ENCODE measurements at regions not wholly inside any gene's neighbourhood (a gene's known extent, or its start where the extent isn't known, plus 50 kb on each side); places are given as distances from the start of the nearest gene placed in this dataset.

DNA sequence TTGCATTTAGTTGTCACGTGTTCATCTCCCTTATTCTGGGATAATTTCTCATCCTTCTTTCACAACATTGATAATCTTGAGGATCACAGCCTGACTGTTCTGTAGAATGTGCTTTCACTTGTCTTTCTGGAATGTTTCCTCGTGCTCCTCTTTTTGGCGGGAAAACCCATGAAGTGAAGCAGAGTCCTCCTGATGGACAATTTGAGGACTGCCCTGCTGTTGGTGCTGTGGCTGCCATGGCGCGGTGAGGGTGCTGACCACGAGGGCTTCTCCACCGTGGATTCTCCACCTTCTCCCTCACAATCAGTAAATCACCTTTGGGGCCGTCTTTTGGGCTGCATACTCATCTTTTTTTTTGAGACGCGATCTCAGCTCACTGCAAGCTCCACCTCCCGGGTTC is 946.9 kb downstream of the BRD1 start:
- peaks cover 13% of the 10 kb centered on the region; the same call in 1 of the 2 replicates for H3K27me3 ChIP-seq (ENCODE audit: insufficient read depth, low read length)
- POLR2A ChIA-PET: no interaction called here
- H2AFZ ChIP-seq (ENCODE audit: low read depth, low read length, poor library complexity, severe bottlenecking): no peak overlapping the region
- no TSS peak for BruUV-seq (replicated peaks)
- RAD21 ChIA-PET (ENCODE audit: low non-redundant PET in 1 of 2, low total read pairs in 2 of 2, uncharacterized antibody in 2 of 2, unreplicated experiment in 2 of 2): no interaction called here
- no peaks in the 10 kb centered on the region for H3K4me1 ChIP-seq (ENCODE audit: control insufficient read depth in 1 of 2, insufficient read depth in 2 of 2, low read length in 2 of 2)
- H4K20me1 ChIP-seq (ENCODE audit: insufficient read depth): no peaks in the 10 kb centered on the region
- DNase-seq (ENCODE audit: low read depth, low spot score): no peak
- H3K79me2 ChIP-seq (ENCODE audit: insufficient read depth, low read length): no peaks in the 10 kb centered on the region
- H3K9me2 ChIP-seq (ENCODE audit: insufficient read depth): no peaks in the 10 kb centered on the region
- H3K9me3 ChIP-seq (ENCODE audit: control insufficient read depth in 1 of 2, insufficient read depth in 1 of 2, low read depth in 1 of 2, low read length in 2 of 2): peaks cover 0 to 6% of the 10 kb centered on the region in 2 experiments; a peak in 1 of 4 replicates
- intact Hi-C loops (cut with micrococcal nuclease): no loop called here
- no peak overlapping the region for H3K27ac ChIP-seq (ENCODE audit: low read depth, low read length)
- no peak for ATAC-seq
- no peaks in the 10 kb centered on the region for H3K36me3 ChIP-seq (ENCODE audit: control insufficient read depth in 1 of 2, insufficient read depth in 2 of 2, low read length in 2 of 2)
- TF ChIP-seq POLR2AphosphoS5 (IDR thresholded peaks at IDR 0.05; ENCODE audit: low read depth, low read length): no peak
- TF ChIP-seq, protein P1, sequence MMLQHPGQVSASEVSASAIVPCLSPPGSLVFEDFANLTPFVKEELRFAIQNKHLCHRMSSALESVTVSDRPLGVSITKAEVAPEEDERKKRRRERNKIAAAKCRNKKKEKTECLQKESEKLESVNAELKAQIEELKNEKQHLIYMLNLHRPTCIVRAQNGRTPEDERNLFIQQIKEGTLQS (IDR thresholded peaks at IDR 0.05): no peak
- no peak for TF ChIP-seq POLR2A (IDR thresholded peaks at IDR 0.05; ENCODE audit: borderline replicate concordance, extremely low read depth, insufficient read depth, insufficient read length)
- no peak for TF ChIP-seq ELF1 (IDR thresholded peaks at IDR 0.05; ENCODE audit: borderline replicate concordance, low read depth)
- TF ChIP-seq FOSL1 (IDR thresholded peaks at IDR 0.05; ENCODE audit: low read depth): no peak
- no peak for TF ChIP-seq SP1 (IDR thresholded peaks at IDR 0.05; ENCODE audit: low read depth)
- no peak for TF ChIP-seq JUND (IDR thresholded peaks at IDR 0.05)
- TF ChIP-seq, protein P2, sequence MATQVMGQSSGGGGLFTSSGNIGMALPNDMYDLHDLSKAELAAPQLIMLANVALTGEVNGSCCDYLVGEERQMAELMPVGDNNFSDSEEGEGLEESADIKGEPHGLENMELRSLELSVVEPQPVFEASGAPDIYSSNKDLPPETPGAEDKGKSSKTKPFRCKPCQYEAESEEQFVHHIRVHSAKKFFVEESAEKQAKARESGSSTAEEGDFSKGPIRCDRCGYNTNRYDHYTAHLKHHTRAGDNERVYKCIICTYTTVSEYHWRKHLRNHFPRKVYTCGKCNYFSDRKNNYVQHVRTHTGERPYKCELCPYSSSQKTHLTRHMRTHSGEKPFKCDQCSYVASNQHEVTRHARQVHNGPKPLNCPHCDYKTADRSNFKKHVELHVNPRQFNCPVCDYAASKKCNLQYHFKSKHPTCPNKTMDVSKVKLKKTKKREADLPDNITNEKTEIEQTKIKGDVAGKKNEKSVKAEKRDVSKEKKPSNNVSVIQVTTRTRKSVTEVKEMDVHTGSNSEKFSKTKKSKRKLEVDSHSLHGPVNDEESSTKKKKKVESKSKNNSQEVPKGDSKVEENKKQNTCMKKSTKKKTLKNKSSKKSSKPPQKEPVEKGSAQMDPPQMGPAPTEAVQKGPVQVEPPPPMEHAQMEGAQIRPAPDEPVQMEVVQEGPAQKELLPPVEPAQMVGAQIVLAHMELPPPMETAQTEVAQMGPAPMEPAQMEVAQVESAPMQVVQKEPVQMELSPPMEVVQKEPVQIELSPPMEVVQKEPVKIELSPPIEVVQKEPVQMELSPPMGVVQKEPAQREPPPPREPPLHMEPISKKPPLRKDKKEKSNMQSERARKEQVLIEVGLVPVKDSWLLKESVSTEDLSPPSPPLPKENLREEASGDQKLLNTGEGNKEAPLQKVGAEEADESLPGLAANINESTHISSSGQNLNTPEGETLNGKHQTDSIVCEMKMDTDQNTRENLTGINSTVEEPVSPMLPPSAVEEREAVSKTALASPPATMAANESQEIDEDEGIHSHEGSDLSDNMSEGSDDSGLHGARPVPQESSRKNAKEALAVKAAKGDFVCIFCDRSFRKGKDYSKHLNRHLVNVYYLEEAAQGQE (IDR thresholded peaks at IDR 0.05; ENCODE audit: low read depth): no peak
- TF ChIP-seq ZNF274 (IDR thresholded peaks at IDR 0.05; ENCODE audit: low read depth, low read length): no peak
- TF ChIP-seq, protein P3, sequence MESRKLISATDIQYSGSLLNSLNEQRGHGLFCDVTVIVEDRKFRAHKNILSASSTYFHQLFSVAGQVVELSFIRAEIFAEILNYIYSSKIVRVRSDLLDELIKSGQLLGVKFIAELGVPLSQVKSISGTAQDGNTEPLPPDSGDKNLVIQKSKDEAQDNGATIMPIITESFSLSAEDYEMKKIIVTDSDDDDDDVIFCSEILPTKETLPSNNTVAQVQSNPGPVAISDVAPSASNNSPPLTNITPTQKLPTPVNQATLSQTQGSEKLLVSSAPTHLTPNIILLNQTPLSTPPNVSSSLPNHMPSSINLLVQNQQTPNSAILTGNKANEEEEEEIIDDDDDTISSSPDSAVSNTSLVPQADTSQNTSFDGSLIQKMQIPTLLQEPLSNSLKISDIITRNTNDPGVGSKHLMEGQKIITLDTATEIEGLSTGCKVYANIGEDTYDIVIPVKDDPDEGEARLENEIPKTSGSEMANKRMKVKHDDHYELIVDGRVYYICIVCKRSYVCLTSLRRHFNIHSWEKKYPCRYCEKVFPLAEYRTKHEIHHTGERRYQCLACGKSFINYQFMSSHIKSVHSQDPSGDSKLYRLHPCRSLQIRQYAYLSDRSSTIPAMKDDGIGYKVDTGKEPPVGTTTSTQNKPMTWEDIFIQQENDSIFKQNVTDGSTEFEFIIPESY (IDR thresholded peaks at IDR 0.05; ENCODE audit: extremely low read depth, insufficient replicate concordance, low read length): no peak
- TF ChIP-seq TCF7L2 (IDR thresholded peaks at IDR 0.05; ENCODE audit: borderline replicate concordance, extremely low read depth, insufficient read depth, insufficient read length): no peak
- no peak for TF ChIP-seq EGR1 (IDR thresholded peaks at IDR 0.05; ENCODE audit: low read depth)
- TF ChIP-seq SRF (IDR thresholded peaks at IDR 0.05; ENCODE audit: low read depth): no peak
- TF ChIP-seq, protein P4, sequence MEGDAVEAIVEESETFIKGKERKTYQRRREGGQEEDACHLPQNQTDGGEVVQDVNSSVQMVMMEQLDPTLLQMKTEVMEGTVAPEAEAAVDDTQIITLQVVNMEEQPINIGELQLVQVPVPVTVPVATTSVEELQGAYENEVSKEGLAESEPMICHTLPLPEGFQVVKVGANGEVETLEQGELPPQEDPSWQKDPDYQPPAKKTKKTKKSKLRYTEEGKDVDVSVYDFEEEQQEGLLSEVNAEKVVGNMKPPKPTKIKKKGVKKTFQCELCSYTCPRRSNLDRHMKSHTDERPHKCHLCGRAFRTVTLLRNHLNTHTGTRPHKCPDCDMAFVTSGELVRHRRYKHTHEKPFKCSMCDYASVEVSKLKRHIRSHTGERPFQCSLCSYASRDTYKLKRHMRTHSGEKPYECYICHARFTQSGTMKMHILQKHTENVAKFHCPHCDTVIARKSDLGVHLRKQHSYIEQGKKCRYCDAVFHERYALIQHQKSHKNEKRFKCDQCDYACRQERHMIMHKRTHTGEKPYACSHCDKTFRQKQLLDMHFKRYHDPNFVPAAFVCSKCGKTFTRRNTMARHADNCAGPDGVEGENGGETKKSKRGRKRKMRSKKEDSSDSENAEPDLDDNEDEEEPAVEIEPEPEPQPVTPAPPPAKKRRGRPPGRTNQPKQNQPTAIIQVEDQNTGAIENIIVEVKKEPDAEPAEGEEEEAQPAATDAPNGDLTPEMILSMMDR (IDR thresholded peaks at IDR 0.05 in 2 of 3, conservative IDR thresholded peaks at IDR 0.05 in 1 of 3; ENCODE audit: borderline replicate concordance in 1 of 3, insufficient read depth in 1 of 3, low read depth in 2 of 3, low read length in 2 of 3): no peak
- TF ChIP-seq EZH2phosphoT487 (IDR thresholded peaks at IDR 0.05; ENCODE audit: borderline replicate concordance): no peak
- TF ChIP-seq ZFX (IDR thresholded peaks at IDR 0.05): no peak
- no peak overlapping the region for H3K9ac ChIP-seq (ENCODE audit: low read length)
- H3K4me2 ChIP-seq (ENCODE audit: low read length): no peak overlapping the region
- no peak overlapping the region for H3K4me3 ChIP-seq (replicated peaks in 1 of 2; ENCODE audit: low read depth in 1 of 2, low read length in 2 of 2)
- CTCF ChIA-PET: no interaction called here
